HL-60 (cell line): ENCODE measurements at regions not wholly inside any gene's neighbourhood (a gene's known extent, or its start where the extent isn't known, plus 50 kb on each side); places are given as distances from the start of the nearest gene placed in this dataset.

Experiments used
- DNase-seq, 2 experiments: peaks; one replicate each; pipeline ENCODE4 v3.0.0-alpha.2; 2010 to 2020; ENCODE audit warnings: low read depth in 1 of 2, low spot score in 1 of 2
- H3K27ac ChIP-seq: fragments of 250-450 bp; sonication (Bioruptor Pico); replicated peaks from 2 replicates; pipeline ENCODE4 v1.5.1; 2020; ENCODE audit warnings: mild to moderate bottlenecking, moderate library complexity
- H3K27me3 ChIP-seq: fragments of 250-450 bp; sonication (Bioruptor Pico); 2 replicates; pipeline ENCODE4 v1.5.1; 2021; ENCODE audit warnings: mild to moderate bottlenecking, moderate library complexity; ENCODE audit not compliant: insufficient read depth, poor library complexity, severe bottlenecking
- H3K4me3 ChIP-seq: replicated peaks from 2 replicates; pipeline ENCODE4 v1.5.1; 2011; ENCODE audit warnings: mild to moderate bottlenecking, control low read depth, low read length; ENCODE audit not compliant: insufficient read depth
- GABPA ChIP-seq: IDR thresholded peaks from 2 replicates; pipeline ENCODE4 v1.6.1; 2012; ENCODE audit warnings: low read depth
- POLR2AphosphoS5 ChIP-seq: IDR thresholded peaks from 2 replicates; pipeline ENCODE4 v1.6.1; 2012; ENCODE audit warnings: low read depth
- SPI1 ChIP-seq: IDR thresholded peaks from 2 replicates; pipeline ENCODE4 v1.6.1; 2012; ENCODE audit warnings: low read depth, mild to moderate bottlenecking, borderline replicate concordance
- TF ChIP-seq, protein P1 (sequence below): IDR thresholded peaks from 2 replicates; pipeline ENCODE4 v1.6.1; 2012; ENCODE audit warnings: low read depth; ENCODE audit not compliant: insufficient replicate concordance
- TF ChIP-seq, protein P2 (sequence below): IDR thresholded peaks from one replicate; pipeline ENCODE4 v1.5.1; 2011; ENCODE audit warnings: low read length, control low read depth, inconsistent platforms; ENCODE audit not compliant: insufficient read depth

DNA sequence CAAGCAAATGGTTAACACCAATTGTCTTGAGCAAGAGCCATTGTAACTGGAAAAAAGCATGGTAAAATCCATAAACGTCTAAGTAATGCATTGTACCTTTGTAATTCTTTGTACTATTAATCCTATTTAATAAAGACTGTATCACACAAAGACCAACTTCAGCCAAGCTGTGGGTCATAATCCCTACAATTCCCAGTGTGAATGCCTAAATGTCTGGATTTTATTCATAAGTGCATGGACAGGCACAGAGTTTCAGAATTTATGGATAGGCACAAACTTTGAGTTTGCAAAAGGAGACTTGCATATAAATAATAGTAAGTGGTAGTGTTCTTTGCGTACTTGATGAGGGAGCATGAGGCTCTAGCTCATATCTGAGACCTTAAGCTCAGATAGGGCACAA, 1280.2 kb upstream of the WWC1 start:
- H3K27ac ChIP-seq: no peak overlapping the region
- DNase-seq: no peak

DNA sequence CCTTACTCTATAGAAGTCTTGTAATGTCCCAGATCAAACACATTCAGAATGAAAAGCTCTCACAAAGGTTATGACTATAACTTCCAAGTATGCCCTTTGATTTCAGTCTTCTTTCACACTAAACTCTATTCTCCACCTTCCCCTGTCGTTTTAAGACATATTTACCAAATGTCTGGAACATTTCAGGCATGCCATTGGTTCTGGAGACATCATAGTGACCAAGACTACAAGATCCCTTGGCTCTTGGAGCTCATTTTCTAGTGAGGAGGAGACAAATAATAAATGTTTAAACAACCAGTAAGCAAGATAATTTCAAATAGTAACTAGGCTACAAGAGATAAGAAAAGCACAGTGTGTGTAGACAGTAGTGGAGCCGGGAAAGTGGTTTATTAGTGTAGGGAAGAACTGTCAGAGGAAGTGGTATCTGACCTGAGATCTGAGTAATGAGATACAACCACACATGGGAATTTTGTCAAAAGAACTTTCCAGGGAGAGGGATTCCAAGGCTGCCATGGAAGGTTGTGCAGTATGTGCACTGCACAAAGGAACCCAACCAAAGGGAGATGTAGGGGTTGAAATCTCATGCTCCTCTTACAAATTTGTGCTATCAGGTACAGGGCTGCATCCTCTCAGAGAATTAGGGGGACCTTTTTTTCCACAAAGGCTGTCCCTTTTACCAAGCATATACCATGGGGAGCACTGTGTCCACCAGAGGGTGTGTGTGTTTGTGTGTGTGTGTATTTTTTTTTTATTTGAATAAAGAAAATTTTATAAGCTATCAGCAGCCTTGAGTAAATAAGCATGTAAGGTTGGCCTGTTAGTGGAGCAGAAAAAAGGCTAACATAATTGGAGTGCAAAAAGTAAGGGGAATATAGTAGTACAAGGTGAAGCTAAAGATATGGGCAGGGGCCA, 1279.1 kb upstream of the WWC1 start:
- Histone ChIP-seq H3K27ac (no peak overlapping the region), H3K4me3 (no peak overlapping the region), H3K27me3 (no peaks in the 10 kb centered on the region)
- TF ChIP-seq, protein P1, sequence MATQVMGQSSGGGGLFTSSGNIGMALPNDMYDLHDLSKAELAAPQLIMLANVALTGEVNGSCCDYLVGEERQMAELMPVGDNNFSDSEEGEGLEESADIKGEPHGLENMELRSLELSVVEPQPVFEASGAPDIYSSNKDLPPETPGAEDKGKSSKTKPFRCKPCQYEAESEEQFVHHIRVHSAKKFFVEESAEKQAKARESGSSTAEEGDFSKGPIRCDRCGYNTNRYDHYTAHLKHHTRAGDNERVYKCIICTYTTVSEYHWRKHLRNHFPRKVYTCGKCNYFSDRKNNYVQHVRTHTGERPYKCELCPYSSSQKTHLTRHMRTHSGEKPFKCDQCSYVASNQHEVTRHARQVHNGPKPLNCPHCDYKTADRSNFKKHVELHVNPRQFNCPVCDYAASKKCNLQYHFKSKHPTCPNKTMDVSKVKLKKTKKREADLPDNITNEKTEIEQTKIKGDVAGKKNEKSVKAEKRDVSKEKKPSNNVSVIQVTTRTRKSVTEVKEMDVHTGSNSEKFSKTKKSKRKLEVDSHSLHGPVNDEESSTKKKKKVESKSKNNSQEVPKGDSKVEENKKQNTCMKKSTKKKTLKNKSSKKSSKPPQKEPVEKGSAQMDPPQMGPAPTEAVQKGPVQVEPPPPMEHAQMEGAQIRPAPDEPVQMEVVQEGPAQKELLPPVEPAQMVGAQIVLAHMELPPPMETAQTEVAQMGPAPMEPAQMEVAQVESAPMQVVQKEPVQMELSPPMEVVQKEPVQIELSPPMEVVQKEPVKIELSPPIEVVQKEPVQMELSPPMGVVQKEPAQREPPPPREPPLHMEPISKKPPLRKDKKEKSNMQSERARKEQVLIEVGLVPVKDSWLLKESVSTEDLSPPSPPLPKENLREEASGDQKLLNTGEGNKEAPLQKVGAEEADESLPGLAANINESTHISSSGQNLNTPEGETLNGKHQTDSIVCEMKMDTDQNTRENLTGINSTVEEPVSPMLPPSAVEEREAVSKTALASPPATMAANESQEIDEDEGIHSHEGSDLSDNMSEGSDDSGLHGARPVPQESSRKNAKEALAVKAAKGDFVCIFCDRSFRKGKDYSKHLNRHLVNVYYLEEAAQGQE: no peak
- TF ChIP-seq, protein P2, sequence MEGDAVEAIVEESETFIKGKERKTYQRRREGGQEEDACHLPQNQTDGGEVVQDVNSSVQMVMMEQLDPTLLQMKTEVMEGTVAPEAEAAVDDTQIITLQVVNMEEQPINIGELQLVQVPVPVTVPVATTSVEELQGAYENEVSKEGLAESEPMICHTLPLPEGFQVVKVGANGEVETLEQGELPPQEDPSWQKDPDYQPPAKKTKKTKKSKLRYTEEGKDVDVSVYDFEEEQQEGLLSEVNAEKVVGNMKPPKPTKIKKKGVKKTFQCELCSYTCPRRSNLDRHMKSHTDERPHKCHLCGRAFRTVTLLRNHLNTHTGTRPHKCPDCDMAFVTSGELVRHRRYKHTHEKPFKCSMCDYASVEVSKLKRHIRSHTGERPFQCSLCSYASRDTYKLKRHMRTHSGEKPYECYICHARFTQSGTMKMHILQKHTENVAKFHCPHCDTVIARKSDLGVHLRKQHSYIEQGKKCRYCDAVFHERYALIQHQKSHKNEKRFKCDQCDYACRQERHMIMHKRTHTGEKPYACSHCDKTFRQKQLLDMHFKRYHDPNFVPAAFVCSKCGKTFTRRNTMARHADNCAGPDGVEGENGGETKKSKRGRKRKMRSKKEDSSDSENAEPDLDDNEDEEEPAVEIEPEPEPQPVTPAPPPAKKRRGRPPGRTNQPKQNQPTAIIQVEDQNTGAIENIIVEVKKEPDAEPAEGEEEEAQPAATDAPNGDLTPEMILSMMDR: no peak
- no peak for TF ChIP-seq GABPA
- TF ChIP-seq SPI1: no peak
- TF ChIP-seq POLR2AphosphoS5: no peak
- no peak for DNase-seq

More for the DNA sequence above, 1280.2 kb upstream of the WWC1 start:
- TF ChIP-seq POLR2AphosphoS5: no peak
- TF ChIP-seq SPI1: no peak
- no peak for TF ChIP-seq GABPA
- TF ChIP-seq, protein P1: no peak
- TF ChIP-seq, protein P2: no peak
- no peak overlapping the region for H3K4me3 ChIP-seq
- no peaks in the 10 kb centered on the region for H3K27me3 ChIP-seq

DNA sequence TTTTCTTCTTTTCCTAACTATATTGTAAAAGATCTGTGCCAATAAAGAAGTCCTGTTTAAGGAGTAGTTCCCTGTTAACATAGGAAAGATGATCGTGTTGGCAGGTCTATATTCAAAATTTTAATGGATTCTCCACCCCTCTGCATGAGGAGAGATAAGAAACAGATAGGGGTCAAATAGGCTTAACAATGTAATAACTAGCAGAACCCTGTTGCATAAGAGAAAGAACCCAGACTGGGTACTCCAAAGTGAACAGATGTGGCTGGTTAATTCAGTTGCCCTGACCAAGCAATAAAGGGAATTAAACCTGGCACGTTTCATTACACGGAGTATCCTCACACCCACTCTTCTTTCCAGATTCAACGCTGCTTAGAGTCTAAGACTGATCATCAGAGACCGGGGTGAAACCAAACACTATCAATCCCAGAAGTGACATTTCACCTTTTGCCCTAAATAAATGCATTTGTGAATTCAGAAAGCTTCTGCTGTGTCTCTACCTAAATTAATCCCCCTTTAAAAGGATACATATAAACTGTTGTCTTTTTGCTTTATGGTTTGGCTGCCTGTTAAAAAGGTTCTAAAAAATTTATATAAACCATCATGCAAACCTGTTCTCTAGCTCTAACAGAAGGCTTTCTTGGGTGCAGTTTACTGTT, 1276.9 kb upstream of the WWC1 start:
- TF ChIP-seq GABPA: no peak
- TF ChIP-seq, protein P2: no peak
- no peak overlapping the region for H3K27ac ChIP-seq
- DNase-seq: no peak
- H3K27me3 ChIP-seq: no peaks in the 10 kb centered on the region
- no peak overlapping the region for H3K4me3 ChIP-seq
